ENCODE measurements at regions not wholly inside any gene's neighbourhood (a gene's known extent, or its start where the extent isn't known, plus 50 kb on each side); places are given as distances from the start of the nearest gene placed in this dataset.
"Not testable (repeated sequence)": the region's sequence is repeated elsewhere in the genome, so short reads cannot be mapped to it uniquely, and the experiment has no call there.

- Histone ChIP-seq H3K4me2 (no peak overlapping the region), H3F3A (ENCODE audit: insufficient read depth, low read depth) (no peaks in the 10 kb centered on the region), H3K4me3 (no peak overlapping the region), H3K36me3 (ENCODE audit: low read depth) (no peaks in the 10 kb centered on the region), H4K20me1 (ENCODE audit: insufficient read depth) (no peaks in the 10 kb centered on the region), H3K79me2 (ENCODE audit: low read depth) (no peaks in the 10 kb centered on the region), H3K9me3 (ENCODE audit: insufficient read depth, low read depth) (no peaks in the 10 kb centered on the region), H3K27ac (no peak overlapping the region), H3K9me2 (ENCODE audit: insufficient read depth) (no peaks in the 10 kb centered on the region), H3K27me3 (ENCODE audit: insufficient read depth, low read depth) (no peaks in the 10 kb centered on the region), H3K4me1 (replicated peaks; ENCODE audit: insufficient read depth) (no peaks in the 10 kb centered on the region), H2AFZ (no peak overlapping the region)
- no peak for DNase-seq
- ChIA-PET POLR2A (ENCODE audit: unreplicated experiment) (no interaction called here), CTCF (no interaction called here)
- no TSS peak for BruUV-seq (replicated peaks)
- TF ChIP-seq EZH2 (IDR thresholded peaks at IDR 0.05; ENCODE audit: low read depth) (no peak), CTCF (conservative IDR thresholded peaks at IDR 0.05) (no peak)
- intact Hi-C loops (cut with micrococcal nuclease; ENCODE audit: unreplicated experiment), result no loop called here
Observed at GRCh38 chr2:144912206-144912605, 392.3 kb upstream of the ZEB2 start.

- Histone ChIP-seq H3K4me2 (no peak overlapping the region), H4K20me1 (ENCODE audit: insufficient read depth) (no peaks in the 10 kb centered on the region), H3K36me3 (ENCODE audit: low read depth) (no peaks in the 10 kb centered on the region), H3K9me2 (ENCODE audit: insufficient read depth) (no peaks in the 10 kb centered on the region), H3K27ac (no peak overlapping the region), H3K9me3 (ENCODE audit: insufficient read depth, low read depth) (no peaks in the 10 kb centered on the region), H3K4me1 (replicated peaks; ENCODE audit: insufficient read depth) (no peaks in the 10 kb centered on the region), H3K27me3 (ENCODE audit: insufficient read depth, low read depth) (no peaks in the 10 kb centered on the region), H3K79me2 (ENCODE audit: low read depth) (no peaks in the 10 kb centered on the region), H3F3A (ENCODE audit: insufficient read depth, low read depth) (no peaks in the 10 kb centered on the region), H2AFZ (no peak overlapping the region), H3K4me3 (no peak overlapping the region)
- no TSS peak for BruUV-seq (replicated peaks)
- no peak for DNase-seq
- ChIA-PET POLR2A (ENCODE audit: unreplicated experiment) (no interaction called here), CTCF (no interaction called here)
- intact Hi-C loops (cut with micrococcal nuclease; ENCODE audit: unreplicated experiment), result no loop called here
- TF ChIP-seq EZH2 (IDR thresholded peaks at IDR 0.05; ENCODE audit: low read depth) (no peak), CTCF (conservative IDR thresholded peaks at IDR 0.05) (no peak)
Observed at GRCh38 chr2:144905956-144906355, 386.0 kb upstream of the ZEB2 start.

GRCh38 chr2:144904612-144905011 lies 384.7 kb upstream of the ZEB2 start:
- no peak for TF ChIP-seq CTCF (conservative IDR thresholded peaks at IDR 0.05)
- TF ChIP-seq EZH2 (IDR thresholded peaks at IDR 0.05; ENCODE audit: low read depth), result no peak
- no peak overlapping the region for H3K4me3 ChIP-seq
- no peaks in the 10 kb centered on the region for H3K36me3 ChIP-seq (ENCODE audit: low read depth)
- H3K4me2 ChIP-seq, result no peak overlapping the region
- H3K4me1 ChIP-seq (replicated peaks; ENCODE audit: insufficient read depth), result no peaks in the 10 kb centered on the region
- no peaks in the 10 kb centered on the region for H4K20me1 ChIP-seq (ENCODE audit: insufficient read depth)
- intact Hi-C loops (cut with micrococcal nuclease; ENCODE audit: unreplicated experiment), result no loop called here
- no peaks in the 10 kb centered on the region for H3K9me2 ChIP-seq (ENCODE audit: insufficient read depth)
- H3K9me3 ChIP-seq (ENCODE audit: insufficient read depth, low read depth), result no peaks in the 10 kb centered on the region
- ChIA-PET CTCF (no interaction called here), POLR2A (ENCODE audit: unreplicated experiment) (no interaction called here)
- no peaks in the 10 kb centered on the region for H3K79me2 ChIP-seq (ENCODE audit: low read depth)
- DNase-seq, result no peak
- BruUV-seq (replicated peaks), result no TSS peak
- no peaks in the 10 kb centered on the region for H3F3A ChIP-seq (ENCODE audit: insufficient read depth, low read depth)
- H3K27me3 ChIP-seq (ENCODE audit: insufficient read depth, low read depth), result no peaks in the 10 kb centered on the region
- no peak overlapping the region for H2AFZ ChIP-seq
- H3K27ac ChIP-seq, result no peak overlapping the region

GRCh38 chr2:144903045-144903444 lies 383.1 kb upstream of the ZEB2 start:
- H3K27me3 ChIP-seq (ENCODE audit: insufficient read depth, low read depth); H3K4me2 ChIP-seq; H3F3A ChIP-seq (ENCODE audit: insufficient read depth, low read depth); H3K27ac ChIP-seq; H3K79me2 ChIP-seq (ENCODE audit: low read depth); H3K4me1 ChIP-seq (replicated peaks; ENCODE audit: insufficient read depth); H4K20me1 ChIP-seq (ENCODE audit: insufficient read depth); intact Hi-C loops (cut with micrococcal nuclease; ENCODE audit: unreplicated experiment); POLR2A ChIA-PET (ENCODE audit: unreplicated experiment); H3K4me3 ChIP-seq; H2AFZ ChIP-seq; H3K9me3 ChIP-seq (ENCODE audit: insufficient read depth, low read depth); CTCF ChIA-PET; H3K36me3 ChIP-seq (ENCODE audit: low read depth); BruUV-seq (replicated peaks); DNase-seq; H3K9me2 ChIP-seq (ENCODE audit: insufficient read depth): not testable (repeated sequence)

GRCh38 chr2:144901386-144901785 lies 381.5 kb upstream of the ZEB2 start:
- H3K4me2 ChIP-seq; H2AFZ ChIP-seq; H3K36me3 ChIP-seq (ENCODE audit: low read depth); DNase-seq; intact Hi-C loops (cut with micrococcal nuclease; ENCODE audit: unreplicated experiment); H3F3A ChIP-seq (ENCODE audit: insufficient read depth, low read depth); H3K27ac ChIP-seq; POLR2A ChIA-PET (ENCODE audit: unreplicated experiment); CTCF ChIA-PET; H3K9me3 ChIP-seq (ENCODE audit: insufficient read depth, low read depth); H3K9me2 ChIP-seq (ENCODE audit: insufficient read depth); H4K20me1 ChIP-seq (ENCODE audit: insufficient read depth); H3K79me2 ChIP-seq (ENCODE audit: low read depth); BruUV-seq (replicated peaks); H3K27me3 ChIP-seq (ENCODE audit: insufficient read depth, low read depth); H3K4me1 ChIP-seq (replicated peaks; ENCODE audit: insufficient read depth); H3K4me3 ChIP-seq: not testable (repeated sequence)
